Right forelimb (tissue), 1 donor: ENCODE measurements at regions not wholly inside any gene's neighbourhood (a gene's known extent, or its start where the extent isn't known, plus 50 kb on each side); places are given as distances from the start of the nearest gene placed in this dataset.
"Not testable (repeated sequence)": the region's sequence is repeated elsewhere in the genome, so short reads cannot be mapped to it uniquely, and the experiment has no call there.

ENCODE experiments used
- DNase-seq: peaks from one replicate; pipeline ENCODE4 v3.0.0-alpha.2; 2018

GRCh38 chr1:82795508-82796149 is 994.9 kb downstream of the ADGRL2 start:
- DNase-seq = no peak

- DNase-seq = no peak
Observed at GRCh38 chr1:82792151-82792550, 991.4 kb downstream of the ADGRL2 start.

GRCh38 chr1:82790556-82790955 is 989.8 kb downstream of the ADGRL2 start:
- no peak for DNase-seq

GRCh38 chr1:82788660-82789059 is 987.9 kb downstream of the ADGRL2 start:
- no peak for DNase-seq

GRCh38 chr1:82788038-82788437 is 987.3 kb downstream of the ADGRL2 start:
- no peak for DNase-seq

- DNase-seq = no peak
Observed at GRCh38 chr1:82786883-82787282, 986.1 kb downstream of the ADGRL2 start.

- no peak for DNase-seq
Observed at GRCh38 chr1:82785268-82785790, 984.6 kb downstream of the ADGRL2 start.

- no peak for DNase-seq
Observed at GRCh38 chr1:82783044-82783443, 982.3 kb downstream of the ADGRL2 start.

- no peak for DNase-seq
Observed at GRCh38 chr1:82782599-82782998, 981.9 kb downstream of the ADGRL2 start.

- DNase-seq = no peak
Observed at GRCh38 chr1:82778612-82779011, 977.9 kb downstream of the ADGRL2 start.

- no peak for DNase-seq
Observed at GRCh38 chr1:82777240-82777639, 976.5 kb downstream of the ADGRL2 start.

GRCh38 chr1:82776730-82777129 is 976.0 kb downstream of the ADGRL2 start:
- not testable (repeated sequence) for DNase-seq

- DNase-seq = no peak
Observed at GRCh38 chr1:82775406-82776000, 974.8 kb downstream of the ADGRL2 start.

GRCh38 chr1:82762829-82763532 is 962.2 kb downstream of the ADGRL2 start:
- DNase-seq = no peak

GRCh38 chr1:82759035-82759434 is 958.3 kb downstream of the ADGRL2 start:
- no peak for DNase-seq

GRCh38 chr1:82755671-82756070 is 954.9 kb downstream of the ADGRL2 start:
- no peak for DNase-seq

GRCh38 chr1:82755191-82755590 is 954.5 kb downstream of the ADGRL2 start:
- DNase-seq = no peak

- DNase-seq = no peak
Observed at GRCh38 chr1:82752046-82752445, 951.3 kb downstream of the ADGRL2 start.

- no peak for DNase-seq
Observed at GRCh38 chr1:82733645-82734044, 932.9 kb downstream of the ADGRL2 start.

- no peak for DNase-seq
Observed at GRCh38 chr1:82731216-82731615, 930.5 kb downstream of the ADGRL2 start.

GRCh38 chr1:82728206-82728605 is 927.5 kb downstream of the ADGRL2 start:
- no peak for DNase-seq

GRCh38 chr1:82724246-82724645 is 923.5 kb downstream of the ADGRL2 start:
- DNase-seq = no peak

- no peak for DNase-seq
Observed at GRCh38 chr1:82722608-82723007, 921.9 kb downstream of the ADGRL2 start.

GRCh38 chr1:82721702-82722101 is 921.0 kb downstream of the ADGRL2 start:
- DNase-seq = no peak
